HFFc6 (cell line): ENCODE measurements at regions not wholly inside any gene's neighbourhood (a gene's known extent, or its start where the extent isn't known, plus 50 kb on each side); places are given as distances from the start of the nearest gene placed in this dataset.

ENCODE experiments used
- DNase-seq: peaks from one replicate; pipeline ENCODE4 v3.0.0-alpha.2; 2018
- H3K27ac Mint-ChIP-seq: 2 replicates; pipeline ENCODE4 v1.8.0; 2020; ENCODE audit warnings: mild to moderate bottlenecking, mixed read lengths
- H3K27me3 Mint-ChIP-seq: 2 replicates; pipeline ENCODE4 v1.8.0; 2021; ENCODE audit warnings: mild to moderate bottlenecking, moderate library complexity, mixed read lengths; ENCODE audit not compliant: insufficient read depth
- H3K36me3 Mint-ChIP-seq: 2 replicates; pipeline ENCODE4 v1.8.0; 2021; ENCODE audit warnings: low read depth, mixed read lengths
- H3K4me1 Mint-ChIP-seq: 2 replicates; pipeline ENCODE4 v1.8.0; 2020; ENCODE audit warnings: low read depth, mixed read lengths
- H3K4me3 Mint-ChIP-seq: 2 replicates; pipeline ENCODE4 v1.8.0; 2020; ENCODE audit warnings: mild to moderate bottlenecking, moderate library complexity, mixed read lengths
- H3K9me3 Mint-ChIP-seq: 2 replicates; pipeline ENCODE4 v1.8.0; 2020; ENCODE audit warnings: mild to moderate bottlenecking, mixed read lengths
- CTCF ChIP-seq: fragments of 200-600 bp; sonication (generic); IDR thresholded peaks from 2 replicates; pipeline ENCODE4 v1.5.0; 2021; ENCODE audit warnings: antibody characterized with exemption, mild to moderate bottlenecking

DNA sequence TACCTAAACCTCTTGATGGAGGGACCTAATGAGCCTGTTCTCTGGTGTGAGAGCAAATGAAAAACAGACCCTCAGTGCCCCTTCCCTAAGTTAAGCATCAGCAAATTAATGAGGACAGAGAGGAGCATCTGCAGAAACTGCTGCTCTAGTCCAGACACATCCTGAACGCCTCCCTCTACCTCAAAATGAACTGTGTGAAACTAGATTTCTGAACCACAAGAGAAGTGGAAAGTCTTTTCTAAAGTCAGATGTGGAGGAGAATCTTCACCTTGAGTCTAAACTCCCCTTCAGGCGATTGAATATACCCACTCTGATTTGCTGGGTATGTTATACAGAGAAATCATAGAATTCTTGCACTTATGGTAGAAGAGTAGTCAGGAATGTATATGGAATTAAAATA, 104.4 kb upstream of the AMZ2 start:
- Mint-ChIP-seq H3K27me3 (peaks cover 1% of the 10 kb centered on the region), H3K36me3 (no peaks in the 10 kb centered on the region), H3K9me3 (no peaks in the 10 kb centered on the region), H3K27ac (no peak overlapping the region), H3K4me1 (peaks cover 7% of the 10 kb centered on the region), H3K4me3 (no peak overlapping the region)
- DNase-seq = no peak
- TF ChIP-seq CTCF = no peak

- Mint-ChIP-seq H3K27ac (no peak overlapping the region), H3K4me3 (no peak overlapping the region)
Measured at GRCh38 chr17:68145088-68145487, 102.8 kb upstream of the AMZ2 start.

DNA sequence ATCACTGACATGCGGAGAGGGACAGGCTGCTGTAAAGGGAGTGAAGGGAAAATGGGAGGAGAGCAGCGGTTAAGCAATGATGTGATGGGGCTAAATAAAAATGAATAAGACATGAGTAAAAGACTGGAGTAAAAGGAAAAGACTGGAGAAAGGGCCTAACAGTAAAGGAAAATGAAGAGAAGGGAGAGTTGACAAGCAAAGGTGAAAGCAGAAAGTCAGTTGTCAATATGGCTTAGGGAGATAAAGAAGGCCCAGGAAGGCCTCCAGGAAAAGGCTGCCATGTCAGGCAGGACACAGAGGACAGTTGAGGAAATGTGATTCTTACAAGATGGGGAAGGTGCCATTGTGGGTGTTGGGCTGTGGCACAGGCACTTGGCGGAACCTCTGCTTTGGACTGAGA, 98.9 kb upstream of the AMZ2 start:
- Mint-ChIP-seq H3K4me1 (no peaks in the 10 kb centered on the region), H3K27ac (no peak overlapping the region), H3K9me3 (no peaks in the 10 kb centered on the region), H3K27me3 (peaks cover 8% of the 10 kb centered on the region), H3K36me3 (no peaks in the 10 kb centered on the region), H3K4me3 (no peak overlapping the region)
- no peak for DNase-seq
- no peak for TF ChIP-seq CTCF

More at GRCh38 chr17:68145088-68145487, 102.8 kb upstream of the AMZ2 start:
- no peak for DNase-seq
- TF ChIP-seq CTCF = no peak
- Mint-ChIP-seq H3K27me3 (peaks cover 3% of the 10 kb centered on the region), H3K9me3 (no peaks in the 10 kb centered on the region), H3K4me1 (peaks cover 7% of the 10 kb centered on the region), H3K36me3 (no peaks in the 10 kb centered on the region)

- Mint-ChIP-seq H3K27me3 (peaks cover 12% of the 10 kb centered on the region), H3K27ac (no peak overlapping the region), H3K4me1 (no peaks in the 10 kb centered on the region), H3K4me3 (no peak overlapping the region), H3K9me3 (no peaks in the 10 kb centered on the region), H3K36me3 (no peaks in the 10 kb centered on the region)
- no peak for TF ChIP-seq CTCF
- no peak for DNase-seq
Measured at GRCh38 chr17:68152161-68152571, 95.7 kb upstream of the AMZ2 start.

GRCh38 chr17:68155692-68156091, 92.2 kb upstream of the AMZ2 start:
- H3K9me3 Mint-ChIP-seq = no peaks in the 10 kb centered on the region
- no peak overlapping the region for H3K27ac Mint-ChIP-seq
- H3K27me3 Mint-ChIP-seq = peaks cover 8% of the 10 kb centered on the region
- no peak for DNase-seq
- H3K36me3 Mint-ChIP-seq = no peaks in the 10 kb centered on the region
- H3K4me3 Mint-ChIP-seq = no peak overlapping the region
- TF ChIP-seq CTCF = no peak
- H3K4me1 Mint-ChIP-seq = no peaks in the 10 kb centered on the region
